Skeletal muscle cell (primary cell): ENCODE measurements at regions not wholly inside any gene's neighbourhood (a gene's known extent, or its start where the extent isn't known, plus 50 kb on each side); places are given as distances from the start of the nearest gene placed in this dataset.

Experiments used
- DNase-seq: peaks from one replicate; pipeline ENCODE4 v3.0.0-alpha.2; 2010; ENCODE audit warnings: low read depth
- H3K4me3 ChIP-seq: 2 replicates; pipeline ENCODE4 v1.5.1; 2011; ENCODE audit warnings: low read depth, mild to moderate bottlenecking, control low read depth, low read length, moderate library complexity

DNA sequence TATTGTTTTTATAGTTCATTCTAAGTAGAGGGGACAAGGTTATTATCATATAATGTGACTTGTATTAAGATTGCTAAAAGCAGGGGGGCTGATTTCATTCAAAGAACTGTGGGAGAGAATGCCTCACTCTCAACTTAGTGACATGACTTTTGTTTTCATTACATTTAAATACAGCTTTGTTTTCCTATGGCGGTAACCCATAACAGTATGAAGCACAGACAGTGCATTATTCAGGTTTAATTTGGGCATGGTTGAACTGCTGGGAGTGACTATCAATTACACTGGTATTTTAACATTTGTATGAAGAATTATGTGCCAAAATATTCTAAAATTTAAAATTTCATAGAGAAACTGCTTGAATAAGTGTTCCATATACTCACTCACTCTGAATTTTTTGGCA, 637.3 kb downstream of the USP25 start:
- DNase-seq: no peak
- no peak overlapping the region for H3K4me3 ChIP-seq

DNA sequence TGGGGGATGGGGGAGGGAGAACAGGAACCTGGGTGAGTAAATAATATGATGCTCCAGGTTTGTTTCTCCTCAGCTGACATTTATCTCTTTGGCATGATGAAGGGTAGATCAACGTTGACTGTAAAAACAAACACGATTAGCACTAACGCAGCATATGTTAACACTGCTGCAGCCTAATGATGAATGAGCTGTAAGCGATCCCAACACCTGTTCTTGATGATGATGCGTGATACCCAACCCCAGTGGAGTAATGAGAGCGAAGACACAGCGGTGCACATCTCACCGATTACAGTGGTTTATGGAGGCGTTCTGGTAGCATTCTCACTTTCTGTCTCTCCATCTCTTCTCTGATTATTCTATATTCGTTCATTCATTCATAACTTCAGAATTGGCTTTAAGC, 640.4 kb downstream of the USP25 start:
- peak; percentile 4 for DNase-seq
- H3K4me3 ChIP-seq: no peak overlapping the region

DNA sequence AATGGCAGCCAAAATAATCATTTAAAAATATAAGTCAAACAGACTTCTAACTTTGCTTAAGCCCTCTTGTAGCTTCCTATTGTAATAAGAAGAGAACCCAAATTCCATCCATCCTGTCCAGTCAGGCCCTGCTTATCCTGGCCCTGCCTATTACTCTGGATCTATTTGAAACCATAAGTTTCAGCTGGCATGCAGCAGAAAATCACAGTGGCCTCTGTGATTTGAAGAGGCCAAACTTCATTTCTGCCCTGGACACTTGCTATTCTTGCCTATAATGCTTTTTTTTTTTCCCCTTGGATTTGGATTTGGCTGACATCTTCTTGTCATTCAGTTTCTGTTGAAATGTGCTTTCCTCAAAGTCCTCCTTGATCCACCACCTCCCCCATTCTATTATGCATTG, 642.8 kb downstream of the USP25 start:
- H3K4me3 ChIP-seq: no peak overlapping the region
- no peak for DNase-seq

DNA sequence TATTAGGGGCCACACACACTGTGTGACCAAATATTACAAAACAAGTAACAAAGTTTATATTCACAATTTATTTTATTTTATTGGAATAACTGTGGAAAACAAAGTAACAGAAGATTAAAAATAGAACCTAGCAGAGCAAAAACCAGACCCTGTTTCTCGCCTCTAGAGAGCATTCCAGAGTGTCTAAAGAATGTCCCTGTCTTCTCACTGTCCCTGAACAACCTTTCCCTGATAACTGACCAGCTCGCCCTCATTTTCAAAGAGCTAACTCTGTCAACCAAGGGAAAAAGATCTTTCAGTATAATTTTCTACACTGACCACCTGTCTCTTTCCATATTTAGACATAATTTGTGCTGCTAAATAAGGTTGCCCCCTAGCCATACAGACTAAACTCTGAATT, 646.9 kb downstream of the USP25 start:
- no peak overlapping the region for H3K4me3 ChIP-seq
- no peak for DNase-seq

DNA sequence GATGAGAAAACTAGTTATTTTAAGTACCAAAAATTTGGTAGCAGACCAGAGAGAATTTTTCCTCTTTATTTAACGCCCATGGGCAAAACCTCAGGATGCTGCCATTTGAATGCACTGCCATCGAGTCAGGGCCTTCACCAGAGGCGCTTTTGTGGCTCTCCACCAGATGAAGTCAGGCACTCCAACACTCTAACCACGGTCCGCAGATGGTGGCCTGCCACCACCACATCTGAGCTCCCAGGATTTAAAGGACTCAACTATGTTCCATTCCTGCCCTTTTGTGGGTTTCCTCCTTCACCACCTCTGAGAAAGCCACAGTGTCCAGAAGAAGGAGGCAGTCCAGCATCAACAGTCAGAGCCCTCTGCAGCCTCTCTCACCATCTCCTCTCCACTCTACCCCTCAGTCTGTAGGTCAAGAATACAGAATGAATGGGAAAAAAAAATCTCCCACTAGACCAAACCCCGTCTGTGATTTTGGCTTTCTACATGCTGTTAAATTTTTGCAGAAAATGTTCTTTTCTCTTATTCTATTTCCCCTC, 647.4 kb downstream of the USP25 start:
- DNase-seq: peak; percentile 7

DNA sequence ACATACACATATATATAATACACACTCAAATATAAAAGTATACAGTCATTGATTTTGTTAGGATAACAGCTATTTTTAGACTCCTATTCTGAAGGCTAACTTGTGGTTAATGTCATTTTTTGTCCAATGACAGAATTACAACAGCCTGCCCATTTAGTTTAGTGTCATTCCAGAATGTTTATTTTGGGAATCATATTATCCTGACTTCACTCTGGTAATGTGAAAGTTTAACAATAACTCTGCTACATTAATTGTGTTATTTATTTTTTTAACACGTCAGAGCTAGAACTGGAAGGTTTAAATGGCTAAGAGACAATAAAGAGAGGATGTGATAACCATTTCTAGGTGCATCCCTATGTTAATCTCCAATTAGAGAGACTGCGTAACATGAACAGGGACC, 648.1 kb downstream of the USP25 start:
- DNase-seq: no peak
- H3K4me3 ChIP-seq: no peak overlapping the region

More for the DNA sequence above, 647.4 kb downstream of the USP25 start:
- H3K4me3 ChIP-seq: no peak overlapping the region

DNA sequence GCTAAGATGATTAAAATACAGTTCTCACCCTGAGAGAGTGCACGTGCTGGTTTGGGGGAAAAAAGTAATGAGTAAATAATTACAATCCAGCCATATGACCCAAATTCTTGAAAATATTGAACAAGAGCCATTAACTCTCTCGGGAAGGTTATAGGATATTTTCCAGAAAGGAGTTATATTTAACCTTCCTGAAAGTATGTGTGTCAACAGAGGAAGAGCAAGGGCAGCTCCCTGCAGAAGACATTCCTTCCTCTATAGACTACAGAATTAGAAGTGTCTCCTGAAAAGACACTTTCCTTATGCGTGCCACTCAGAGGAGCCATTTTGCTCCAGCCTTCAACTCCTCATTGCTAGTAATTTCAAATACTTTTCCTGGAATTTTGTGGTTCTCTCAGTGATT, 648.7 kb downstream of the USP25 start:
- no peak for DNase-seq
- H3K4me3 ChIP-seq: no peak overlapping the region

DNA sequence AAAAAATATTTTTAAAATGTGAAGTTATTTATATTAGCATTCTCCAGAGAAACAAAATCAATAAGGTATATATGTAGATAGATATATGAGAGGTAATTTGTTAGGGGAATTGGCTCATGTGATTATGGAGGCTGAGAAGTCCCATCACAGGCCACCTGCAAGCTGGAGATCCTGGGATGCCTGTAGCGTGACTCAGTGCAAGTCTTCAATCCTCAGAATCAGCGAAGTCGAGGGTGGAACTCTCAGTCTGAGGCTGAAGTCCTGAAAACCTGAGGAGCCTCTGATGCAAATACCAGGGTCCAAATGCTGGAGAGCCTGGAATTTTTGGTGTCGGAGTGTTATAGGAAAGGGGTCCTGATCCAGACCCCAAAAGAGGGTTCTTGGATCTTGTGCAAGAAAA, 658.5 kb downstream of the USP25 start:
- H3K4me3 ChIP-seq: no peak overlapping the region
- DNase-seq: no peak

DNA sequence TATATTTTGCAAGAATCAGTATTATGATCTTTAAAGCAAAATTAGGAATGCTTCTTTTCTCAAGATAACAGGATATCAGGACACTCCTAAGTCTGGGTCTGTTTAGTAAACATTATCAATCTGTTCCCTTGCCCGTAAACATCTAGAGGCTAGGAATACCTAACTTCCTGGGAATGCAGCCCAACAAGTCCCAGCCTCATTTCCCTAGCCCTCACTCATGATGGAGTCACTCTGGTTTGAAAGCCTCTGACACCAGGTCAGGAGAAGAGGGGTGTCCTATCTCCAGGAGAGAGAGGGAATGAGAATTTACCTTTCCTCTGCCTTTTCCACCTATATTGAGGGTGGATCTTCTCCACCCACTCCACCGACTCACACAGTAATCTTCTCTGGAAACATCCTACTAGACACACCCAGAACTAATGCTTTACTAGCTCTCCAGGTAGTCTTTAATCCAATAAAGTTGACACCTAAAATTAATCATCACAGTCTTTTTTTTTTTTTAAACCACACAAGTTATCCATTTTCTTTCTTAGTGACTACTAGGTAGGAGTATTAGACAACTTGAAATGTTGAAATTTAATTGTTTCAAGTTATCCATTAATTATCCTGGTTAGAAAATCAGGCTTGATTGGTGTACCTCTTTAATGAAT, 659.3 kb downstream of the USP25 start:
- no peak for DNase-seq
- no peak overlapping the region for H3K4me3 ChIP-seq

DNA sequence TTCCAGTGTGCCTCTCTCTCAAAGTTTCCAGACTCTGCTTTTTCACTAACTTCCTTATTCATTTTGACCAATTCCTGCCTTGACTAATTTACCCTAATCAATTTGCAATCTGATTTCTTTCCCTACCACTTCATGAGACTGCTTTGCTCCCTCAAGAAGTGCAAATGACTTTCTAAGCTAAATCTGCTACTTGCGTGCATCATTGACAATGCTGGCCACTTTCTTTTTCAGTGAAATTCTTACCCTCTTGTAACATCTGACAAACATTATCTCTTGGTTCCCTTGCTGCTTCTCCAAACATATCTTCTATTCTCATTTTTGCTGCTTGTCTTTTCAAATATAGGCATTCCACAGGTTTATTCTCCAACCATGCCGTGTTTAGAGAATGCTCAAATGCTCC, 659.9 kb downstream of the USP25 start:
- H3K4me3 ChIP-seq: no peak overlapping the region
- no peak for DNase-seq

DNA sequence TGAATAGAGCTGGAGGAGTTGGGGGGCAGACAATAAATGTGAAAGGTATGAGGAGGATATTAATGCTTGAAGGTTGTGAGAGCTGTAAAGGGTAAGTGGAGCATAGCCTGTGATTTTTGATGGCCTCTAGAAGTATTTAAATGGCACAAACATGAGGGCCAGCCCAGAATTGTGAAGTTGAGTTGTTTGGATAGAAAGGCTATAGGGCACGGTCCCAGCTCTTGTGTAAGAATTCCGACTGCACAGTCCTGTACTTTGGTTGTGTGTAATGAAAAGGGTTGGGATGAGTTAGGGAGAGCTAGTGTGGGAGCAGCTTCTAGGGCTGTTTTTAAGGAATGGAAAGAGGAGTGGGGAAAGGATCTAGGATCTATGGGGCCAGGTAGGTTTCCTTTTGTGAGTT, 665.5 kb downstream of the USP25 start:
- no peak for DNase-seq
- H3K4me3 ChIP-seq: no peak overlapping the region

DNA sequence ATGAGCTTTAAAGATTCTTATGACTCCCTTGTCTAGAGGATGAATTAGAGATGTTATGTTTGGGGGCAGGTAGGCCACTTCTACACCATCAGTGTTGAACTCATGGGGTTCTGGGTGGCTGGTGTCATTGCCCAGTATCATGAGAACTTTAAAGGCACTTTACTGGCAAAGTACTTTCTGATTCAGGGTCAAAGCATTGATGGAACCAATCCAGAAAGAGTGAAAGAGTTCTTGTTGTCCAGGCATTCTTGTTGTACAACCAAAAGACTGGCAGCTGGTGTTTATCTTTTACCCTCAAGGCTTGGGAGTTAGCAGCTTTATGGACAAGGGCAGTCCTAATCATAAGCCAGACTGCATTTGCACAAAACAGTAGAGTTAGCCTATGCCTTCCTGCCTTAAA, 673.0 kb downstream of the USP25 start:
- DNase-seq: no peak
- H3K4me3 ChIP-seq: no peak overlapping the region

DNA sequence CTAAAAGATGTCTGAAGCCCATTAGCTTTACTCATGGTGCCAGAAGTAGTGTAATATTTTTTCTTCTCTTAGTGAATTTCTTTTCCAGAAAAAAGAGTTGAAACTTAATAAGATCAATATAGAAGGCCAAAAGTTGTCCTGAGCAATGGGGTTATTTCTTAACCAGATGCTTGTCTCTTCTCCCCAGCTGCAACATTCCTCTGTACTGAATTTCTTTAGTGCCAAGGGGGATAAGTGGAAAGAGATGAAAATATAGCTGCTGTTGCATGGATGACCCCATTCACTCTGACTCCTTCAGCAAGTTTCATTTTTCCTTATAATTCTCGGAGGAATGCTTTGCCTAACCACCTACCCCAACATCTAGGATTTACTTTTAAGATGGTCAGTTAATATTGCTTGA, 675.0 kb downstream of the USP25 start:
- DNase-seq: no peak
- H3K4me3 ChIP-seq: no peak overlapping the region

DNA sequence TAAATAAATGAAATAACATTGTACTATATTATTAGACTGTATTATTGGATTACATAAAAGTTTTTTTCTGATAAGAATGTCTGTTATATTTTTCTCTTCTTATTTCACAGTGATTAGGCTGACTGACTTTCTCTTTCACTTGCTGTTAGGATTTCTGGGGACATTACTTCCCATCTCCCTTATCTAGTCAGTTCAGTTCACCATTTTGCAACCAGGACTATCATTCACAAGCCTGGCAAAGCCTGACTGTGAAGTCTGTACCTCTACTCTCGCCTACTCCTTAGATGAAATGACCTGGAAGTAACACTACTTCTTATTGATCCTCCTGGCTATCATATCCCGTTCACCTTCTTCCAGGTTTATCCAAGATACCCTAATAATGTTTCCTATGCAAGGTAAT, 676.6 kb downstream of the USP25 start:
- no peak overlapping the region for H3K4me3 ChIP-seq
- DNase-seq: no peak

DNA sequence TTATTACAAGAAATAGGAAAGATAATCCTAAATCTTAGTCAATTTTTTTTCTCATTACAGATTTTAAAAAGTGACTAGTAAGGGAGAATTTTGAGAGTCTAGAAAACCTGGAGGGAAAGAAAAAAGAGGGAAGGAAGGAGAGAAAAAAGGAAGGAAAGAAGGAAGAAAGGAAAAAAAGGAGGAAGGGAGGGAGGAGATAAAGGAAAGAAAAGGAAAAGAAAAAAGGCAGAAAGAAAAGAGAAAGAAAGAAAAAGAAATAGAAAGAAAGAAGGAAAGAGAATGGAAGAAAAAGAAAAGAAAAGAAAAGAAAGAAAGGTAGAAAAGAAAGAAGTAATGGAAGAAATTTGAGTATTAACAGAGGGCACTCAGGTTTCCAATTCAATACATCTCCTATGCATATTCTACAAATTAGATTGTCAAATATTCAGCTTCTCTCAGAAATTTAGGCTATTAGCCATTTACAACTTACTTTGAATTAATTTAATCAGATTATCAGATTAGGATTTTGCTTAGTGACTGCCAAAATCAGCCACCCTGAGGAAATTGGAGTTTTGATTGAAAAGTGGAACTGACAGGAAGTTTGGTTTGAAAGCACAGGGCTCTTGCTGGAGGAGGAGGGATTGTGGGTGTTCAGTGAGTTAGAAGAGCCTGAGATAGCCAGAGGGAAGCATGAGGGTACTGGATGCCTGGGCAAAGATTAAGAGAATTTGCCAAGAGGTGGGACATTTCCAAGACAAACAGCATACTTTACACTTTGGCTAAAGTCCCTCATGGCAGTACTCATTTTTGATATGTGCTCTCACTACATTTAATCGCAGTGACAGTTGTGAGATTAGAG, 677.8 kb downstream of the USP25 start:
- no peak for DNase-seq

DNA sequence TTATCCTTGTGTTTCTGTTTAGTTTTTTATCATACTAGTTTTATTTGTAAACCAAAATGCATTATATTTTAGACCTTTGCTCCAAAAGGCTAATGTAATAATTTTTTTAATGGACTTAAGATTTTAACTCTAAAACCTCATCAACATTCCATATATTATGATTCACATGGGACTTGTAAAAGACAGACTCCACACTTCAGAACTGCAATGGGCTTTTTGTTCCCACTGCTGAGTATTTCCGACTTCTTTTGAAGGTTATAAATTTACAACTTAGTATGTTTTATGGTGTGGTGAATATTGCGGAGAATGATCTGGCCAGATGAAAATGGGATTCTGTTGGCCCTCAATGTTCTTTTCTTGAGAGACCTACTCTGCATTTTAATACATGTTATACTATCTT, 678.5 kb downstream of the USP25 start:
- no peak for DNase-seq
- H3K4me3 ChIP-seq: no peak overlapping the region

More for the DNA sequence above, 677.8 kb downstream of the USP25 start:
- no peak overlapping the region for H3K4me3 ChIP-seq

DNA sequence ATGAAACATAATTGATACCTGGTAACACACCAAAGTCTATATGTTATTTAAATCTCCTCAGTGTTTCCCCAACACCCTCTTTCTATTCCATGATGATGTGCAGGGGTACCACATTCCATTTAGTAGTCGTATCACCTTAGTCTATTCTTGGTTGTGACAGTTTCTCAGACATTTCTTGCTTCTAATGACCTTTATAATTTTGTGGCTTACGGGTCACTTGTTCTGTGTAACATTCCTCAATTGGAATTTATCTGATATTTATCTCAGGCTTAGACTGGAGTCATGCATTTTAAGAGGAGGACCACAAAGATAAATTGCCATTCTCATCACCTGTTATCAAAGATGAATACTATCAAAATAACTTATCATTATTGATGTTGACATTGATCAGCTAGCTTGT, 679.6 kb downstream of the USP25 start:
- DNase-seq: no peak
- H3K4me3 ChIP-seq: no peak overlapping the region

DNA sequence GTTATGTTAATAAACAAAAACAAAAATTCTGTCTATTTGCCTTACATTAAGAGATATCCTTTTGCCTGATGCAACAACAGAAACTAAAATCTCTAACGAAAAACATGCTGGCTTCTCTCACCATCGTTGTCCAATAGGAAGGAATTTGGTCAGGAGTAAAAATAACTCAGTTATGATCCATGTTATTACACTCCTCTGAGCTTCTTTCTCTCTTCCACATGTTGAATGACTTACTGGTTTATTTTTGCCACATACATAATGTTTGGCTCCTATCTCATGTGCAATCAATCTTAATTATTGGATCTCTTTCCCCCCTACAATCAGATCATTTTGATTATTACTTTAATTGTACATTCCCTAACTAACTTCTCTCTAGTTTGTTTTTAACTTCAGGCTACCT, 688.4 kb downstream of the USP25 start:
- no peak for DNase-seq
- H3K4me3 ChIP-seq: no peak overlapping the region

DNA sequence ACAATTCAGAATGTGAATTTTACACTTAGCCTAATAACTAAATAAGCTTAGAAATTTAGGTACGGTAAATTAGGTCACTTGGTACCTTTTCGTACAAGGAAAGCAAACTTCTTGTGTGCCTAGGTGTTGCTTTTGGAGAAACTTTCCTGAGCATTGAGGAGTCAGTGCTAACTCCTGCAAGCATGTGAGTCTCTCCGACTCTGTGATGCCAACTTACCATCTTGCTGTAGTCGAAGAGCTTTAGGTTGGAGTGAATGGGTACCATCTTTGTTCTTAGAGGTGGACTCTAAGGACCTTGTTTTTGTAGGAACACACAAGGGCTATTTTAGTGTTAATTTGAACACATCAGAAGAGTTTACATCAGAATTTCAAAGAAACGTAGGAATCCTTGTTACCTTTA, 688.9 kb downstream of the USP25 start:
- no peak overlapping the region for H3K4me3 ChIP-seq

DNA sequence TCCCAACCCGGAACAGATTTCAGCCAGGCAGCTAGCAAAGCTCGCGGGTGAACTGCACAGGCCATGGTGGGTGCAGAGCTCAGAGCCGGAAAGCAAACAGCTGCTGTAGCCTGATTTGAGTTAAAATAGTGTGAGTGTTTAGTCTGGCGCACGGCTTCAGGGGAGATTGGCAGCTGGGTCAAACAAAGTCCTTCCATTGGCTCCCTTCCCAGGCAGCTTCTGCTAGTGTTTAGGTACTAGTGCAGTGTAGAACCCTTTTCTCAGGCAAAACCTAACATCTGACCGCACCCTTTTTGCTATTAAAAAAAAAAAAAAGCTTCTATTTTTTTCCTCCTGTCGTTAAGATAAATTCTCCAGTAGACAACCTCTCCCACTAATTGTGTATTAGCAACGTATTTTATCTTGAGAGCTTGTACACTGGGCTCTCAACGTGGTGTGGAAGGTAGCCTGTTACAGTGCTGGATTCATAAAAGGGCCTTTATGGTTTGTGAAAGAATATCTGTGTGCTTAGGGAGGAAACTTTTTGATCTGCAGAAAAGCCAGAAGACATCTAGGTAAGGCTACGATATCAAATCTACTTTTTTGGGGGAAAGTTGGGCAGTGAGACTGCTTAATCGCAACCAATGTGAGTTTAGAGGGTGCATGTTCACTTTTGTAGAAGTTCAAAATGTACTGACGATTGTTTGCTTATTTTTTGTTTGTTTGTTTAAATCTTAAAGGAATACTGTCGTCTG, 689.6 kb downstream of the USP25 start:
- DNase-seq: peak; percentile 79
- peak overlapping the region; percentile 43 for H3K4me3 ChIP-seq

More for the DNA sequence above, 688.9 kb downstream of the USP25 start:
- no peak for DNase-seq
